SK-N-SH treated with all-trans-retinoic acid at 6 μM for 48 hours (cell line): ENCODE measurements at regions not wholly inside any gene's neighbourhood (a gene's known extent, or its start where the extent isn't known, plus 50 kb on each side); places are given as distances from the start of the nearest gene placed in this dataset.

Experiments
- CSDC2 ChIP-seq: fragments of 250-450 bp; sonication (Bioruptor Pico); IDR thresholded peaks from 2 replicates; pipeline ENCODE4 v1.5.0; 2020; ENCODE audit warnings: mild to moderate bottlenecking, moderate library complexity
- ESRRG ChIP-seq: fragments of 250-450 bp; sonication (Bioruptor Pico); IDR thresholded peaks from 2 replicates; pipeline ENCODE4 v1.6.1; 2021; ENCODE audit warnings: mild to moderate bottlenecking
- OSR1 ChIP-seq: fragments of 250-450 bp; sonication (Bioruptor Pico); IDR thresholded peaks from 2 replicates; pipeline ENCODE4 v1.8.0; 2022; ENCODE audit warnings: moderate library complexity, mild to moderate bottlenecking, inconsistent platforms
- RARB ChIP-seq: fragments of 250-450 bp; sonication (Bioruptor Pico); IDR thresholded peaks from 2 replicates; pipeline ENCODE4 v1.8.0; 2021; ENCODE audit warnings: mild to moderate bottlenecking, moderate library complexity
- TCF4 ChIP-seq: fragments of 250-450 bp; sonication (Bioruptor Pico); IDR thresholded peaks from 2 replicates; pipeline ENCODE4 v1.8.0; 2021; ENCODE audit warnings: mild to moderate bottlenecking, moderate library complexity, borderline replicate concordance
- TOX ChIP-seq: fragments of 250-450 bp; sonication (Bioruptor Pico); IDR thresholded peaks from 2 replicates; pipeline ENCODE4 v1.8.0; 2021; ENCODE audit warnings: mild to moderate bottlenecking, moderate library complexity, borderline replicate concordance
- ZFP30 ChIP-seq: fragments of 450-650 bp; formaldehyde crosslinking; IDR thresholded peaks from 2 replicates; pipeline ENCODE4 v1.5.0; 2022; ENCODE audit warnings: mild to moderate bottlenecking, moderate library complexity
- TF ChIP-seq, protein P1 (sequence below): fragments of 250-450 bp; sonication (Bioruptor Pico); IDR thresholded peaks from 2 replicates; pipeline ENCODE4 v1.8.0; 2020; ENCODE audit warnings: mild to moderate bottlenecking, moderate library complexity, borderline replicate concordance
- TF ChIP-seq, protein P2 (sequence below): fragments of 250-450 bp; sonication (Bioruptor Pico); IDR thresholded peaks from 2 replicates; pipeline ENCODE4 v1.5.1; 2021; ENCODE audit warnings: mild to moderate bottlenecking, moderate library complexity
- TF ChIP-seq, protein P3 (sequence below): fragments of 250-450 bp; sonication (Bioruptor Pico); IDR thresholded peaks from 2 replicates; pipeline ENCODE4 v1.5.1; 2020; ENCODE audit warnings: low read depth, mild to moderate bottlenecking, moderate library complexity

DNA sequence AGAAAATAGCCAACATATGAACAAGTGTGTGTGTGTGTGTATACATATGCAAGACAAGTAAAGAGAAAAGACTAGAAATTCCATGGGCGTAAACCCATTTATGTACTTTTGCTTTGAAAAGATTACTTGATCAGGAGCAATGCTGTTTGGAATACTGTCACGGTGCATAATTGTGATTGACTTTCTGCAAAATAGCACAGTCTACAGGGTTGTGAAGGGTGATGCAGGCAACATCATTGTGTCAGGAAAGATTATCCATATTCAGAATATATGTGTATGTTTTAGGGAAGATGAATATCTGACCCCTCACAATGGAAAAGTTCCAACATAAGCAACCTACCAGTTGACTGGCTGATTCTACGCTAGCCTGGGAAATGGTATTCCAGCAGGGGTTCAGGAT lies 307.7 kb downstream of the JRKL start:
- TF ChIP-seq, protein P1, sequence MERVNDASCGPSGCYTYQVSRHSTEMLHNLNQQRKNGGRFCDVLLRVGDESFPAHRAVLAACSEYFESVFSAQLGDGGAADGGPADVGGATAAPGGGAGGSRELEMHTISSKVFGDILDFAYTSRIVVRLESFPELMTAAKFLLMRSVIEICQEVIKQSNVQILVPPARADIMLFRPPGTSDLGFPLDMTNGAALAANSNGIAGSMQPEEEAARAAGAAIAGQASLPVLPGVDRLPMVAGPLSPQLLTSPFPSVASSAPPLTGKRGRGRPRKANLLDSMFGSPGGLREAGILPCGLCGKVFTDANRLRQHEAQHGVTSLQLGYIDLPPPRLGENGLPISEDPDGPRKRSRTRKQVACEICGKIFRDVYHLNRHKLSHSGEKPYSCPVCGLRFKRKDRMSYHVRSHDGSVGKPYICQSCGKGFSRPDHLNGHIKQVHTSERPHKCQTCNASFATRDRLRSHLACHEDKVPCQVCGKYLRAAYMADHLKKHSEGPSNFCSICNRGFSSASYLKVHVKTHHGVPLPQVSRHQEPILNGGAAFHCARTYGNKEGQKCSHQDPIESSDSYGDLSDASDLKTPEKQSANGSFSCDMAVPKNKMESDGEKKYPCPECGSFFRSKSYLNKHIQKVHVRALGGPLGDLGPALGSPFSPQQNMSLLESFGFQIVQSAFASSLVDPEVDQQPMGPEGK (CRISPR knock-in tag): no peak
- TF ChIP-seq RARB (CRISPR knock-in tag) (no peak), CSDC2 (CRISPR knock-in tag) (no peak), ESRRG (CRISPR knock-in tag) (no peak), ZFP30 (no peak), TOX (CRISPR knock-in tag) (no peak), OSR1 (CRISPR knock-in tag) (no peak), TCF4 (CRISPR knock-in tag) (no peak)
- TF ChIP-seq, protein P2, sequence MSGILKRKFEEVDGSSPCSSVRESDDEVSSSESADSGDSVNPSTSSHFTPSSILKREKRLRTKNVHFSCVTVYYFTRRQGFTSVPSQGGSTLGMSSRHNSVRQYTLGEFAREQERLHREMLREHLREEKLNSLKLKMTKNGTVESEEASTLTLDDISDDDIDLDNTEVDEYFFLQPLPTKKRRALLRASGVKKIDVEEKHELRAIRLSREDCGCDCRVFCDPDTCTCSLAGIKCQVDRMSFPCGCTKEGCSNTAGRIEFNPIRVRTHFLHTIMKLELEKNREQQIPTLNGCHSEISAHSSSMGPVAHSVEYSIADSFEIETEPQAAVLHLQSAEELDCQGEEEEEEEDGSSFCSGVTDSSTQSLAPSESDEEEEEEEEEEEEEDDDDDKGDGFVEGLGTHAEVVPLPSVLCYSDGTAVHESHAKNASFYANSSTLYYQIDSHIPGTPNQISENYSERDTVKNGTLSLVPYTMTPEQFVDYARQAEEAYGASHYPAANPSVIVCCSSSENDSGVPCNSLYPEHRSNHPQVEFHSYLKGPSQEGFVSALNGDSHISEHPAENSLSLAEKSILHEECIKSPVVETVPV (CRISPR knock-in tag): no peak
- TF ChIP-seq, protein P3, sequence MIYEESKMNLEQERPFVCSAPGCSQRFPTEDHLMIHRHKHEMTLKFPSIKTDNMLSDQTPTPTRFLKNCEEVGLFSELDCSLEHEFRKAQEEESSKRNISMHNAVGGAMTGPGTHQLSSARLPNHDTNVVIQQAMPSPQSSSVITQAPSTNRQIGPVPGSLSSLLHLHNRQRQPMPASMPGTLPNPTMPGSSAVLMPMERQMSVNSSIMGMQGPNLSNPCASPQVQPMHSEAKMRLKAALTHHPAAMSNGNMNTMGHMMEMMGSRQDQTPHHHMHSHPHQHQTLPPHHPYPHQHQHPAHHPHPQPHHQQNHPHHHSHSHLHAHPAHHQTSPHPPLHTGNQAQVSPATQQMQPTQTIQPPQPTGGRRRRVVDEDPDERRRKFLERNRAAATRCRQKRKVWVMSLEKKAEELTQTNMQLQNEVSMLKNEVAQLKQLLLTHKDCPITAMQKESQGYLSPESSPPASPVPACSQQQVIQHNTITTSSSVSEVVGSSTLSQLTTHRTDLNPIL (CRISPR knock-in tag): no peak
